ENCODE measurements at regions not wholly inside any gene's neighbourhood (a gene's known extent, or its start where the extent isn't known, plus 50 kb on each side); places are given as distances from the start of the nearest gene placed in this dataset.

GRCh38 chr12:98002887-98003493, 512.4 kb upstream of the TMPO start:
- Histone ChIP-seq H3K4me3 (no peak overlapping the region), H3K36me3 (no peaks in the 10 kb centered on the region), H3K9me3 (peaks cover 0 to 5% (median 0%) of the 10 kb centered on the region in 8 donors), H3K4me1 (no peaks in the 10 kb centered on the region), H3K27ac (no peak overlapping the region), H3K27me3 (replicated peaks in 1 of 7) (no peaks in the 10 kb centered on the region)
- intact Hi-C loops (cut with DNase I; ENCODE audit: low total_unique reads): no loop called here
- TF ChIP-seq POLR2A (IDR thresholded peaks at IDR 0.05) (no peak), CTCF (IDR thresholded peaks at IDR 0.05 in 8 of 11, conservative IDR thresholded peaks at IDR 0.05 in 3 of 11) (peak in 4 of 11 experiments; percentile 15 to 23 (median 20))
- 18 to 22% (median 20%) methylated on average over 9 of the region's 9 CpGs for WGBS, 5 donors
- no peak for DNase-seq

DNA sequence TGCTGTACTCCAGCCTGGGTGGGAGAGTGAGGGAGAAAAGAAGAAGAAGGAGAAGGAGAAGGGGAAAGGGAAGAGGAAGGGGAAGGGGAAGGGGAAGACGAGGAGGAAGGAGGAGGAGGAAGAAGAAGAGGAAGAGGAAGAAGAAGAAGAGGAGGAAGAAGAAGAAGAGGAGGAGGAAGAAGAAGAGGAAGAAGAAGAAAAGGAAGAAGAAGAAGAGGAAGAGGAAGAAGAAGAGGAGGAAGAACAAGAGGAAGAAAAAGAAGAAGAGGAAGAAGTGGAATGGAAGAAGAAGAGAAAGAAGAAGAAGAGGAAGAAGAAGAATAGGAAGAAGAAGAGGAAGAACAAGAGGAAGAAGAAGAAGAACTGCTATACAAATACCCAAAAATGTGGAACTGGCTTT, 507.4 kb upstream of the TMPO start:
- 0 to 57% (median 33%) methylated on average over 1 of the region's 1 CpG for WGBS, 5 donors
- no peaks in the 10 kb centered on the region for H3K27me3 ChIP-seq (replicated peaks in 1 of 7)
- no peak overlapping the region for H3K27ac ChIP-seq
- DNase-seq: no peak
- intact Hi-C loops (cut with DNase I; ENCODE audit: low total_unique reads): no loop called here
- TF ChIP-seq CTCF (IDR thresholded peaks at IDR 0.05 in 8 of 11, conservative IDR thresholded peaks at IDR 0.05 in 3 of 11): no peak
- TF ChIP-seq POLR2A (IDR thresholded peaks at IDR 0.05): no peak
- TF ChIP-seq POLR2AphosphoS5 (IDR thresholded peaks at IDR 0.05): no peak
- H3K4me3 ChIP-seq: no peak overlapping the region
- H3K9me3 ChIP-seq: peaks cover 0 to 9% (median 0%) of the 10 kb centered on the region in 8 donors
- H3K36me3 ChIP-seq: no peaks in the 10 kb centered on the region
- H3K4me1 ChIP-seq: no peaks in the 10 kb centered on the region

DNA sequence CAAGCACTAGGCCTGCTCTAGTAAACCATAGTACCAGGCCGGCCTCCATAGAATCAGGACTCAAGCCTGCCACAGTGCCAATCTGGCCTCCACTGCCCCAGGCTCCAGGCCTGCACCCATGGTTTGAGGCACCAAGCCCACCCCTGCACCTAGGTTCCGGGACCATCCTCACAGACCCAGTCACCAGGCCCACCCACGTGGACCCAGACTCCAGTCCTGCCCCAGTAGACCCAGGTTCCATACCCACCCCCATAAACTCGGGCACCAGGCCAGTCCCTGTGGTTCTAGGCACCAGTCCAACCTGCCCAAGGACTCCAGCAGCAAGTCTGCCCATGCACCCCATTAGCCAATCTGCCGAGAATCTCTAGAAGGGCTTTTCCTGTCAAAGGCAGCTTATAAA, 501.8 kb upstream of the TMPO start:
- no peak overlapping the region for H3K4me3 ChIP-seq

DNA sequence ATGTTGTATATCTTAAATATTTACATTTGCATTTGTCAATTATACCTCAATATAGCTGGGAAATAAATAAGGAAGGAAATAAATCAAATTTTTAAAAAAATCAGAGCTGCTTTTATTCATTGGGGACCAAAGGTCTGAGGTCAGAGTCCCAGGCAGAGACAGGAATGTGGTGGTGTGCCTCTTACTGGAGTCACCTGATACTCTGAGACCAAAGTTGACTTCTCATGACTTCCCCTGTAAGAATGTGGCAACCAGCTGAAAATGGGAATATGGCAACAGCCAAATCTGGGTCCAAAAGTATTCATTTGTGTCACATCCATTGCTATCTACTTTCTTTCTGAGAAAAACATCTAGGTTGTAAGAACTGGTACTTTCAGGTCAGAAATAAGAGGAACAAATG, 496.6 kb upstream of the TMPO start:
- Histone ChIP-seq H3K36me3 (no peaks in the 10 kb centered on the region), H3K27me3 (replicated peaks in 1 of 7) (no peaks in the 10 kb centered on the region), H3K27ac (no peak overlapping the region), H3K4me1 (no peaks in the 10 kb centered on the region), H3K4me3 (no peak overlapping the region), H3K9me3 (peaks cover 0 to 10% (median under 1%) of the 10 kb centered on the region in 8 donors)
- DNase-seq: no peak
- intact Hi-C loops (cut with DNase I; ENCODE audit: low total_unique reads): no loop called here
- TF ChIP-seq CTCF (IDR thresholded peaks at IDR 0.05 in 8 of 11, conservative IDR thresholded peaks at IDR 0.05 in 3 of 11): no peak
- TF ChIP-seq POLR2AphosphoS5 (IDR thresholded peaks at IDR 0.05): no peak
- no peak for TF ChIP-seq POLR2A (IDR thresholded peaks at IDR 0.05)

More for the DNA sequence above, 501.8 kb upstream of the TMPO start:
- H3K4me1 ChIP-seq: no peaks in the 10 kb centered on the region
- no peaks in the 10 kb centered on the region for H3K36me3 ChIP-seq
- peaks cover 0 to 14% (median 3%) of the 10 kb centered on the region in 8 donors for H3K9me3 ChIP-seq
- DNase-seq: no peak
- intact Hi-C loops (cut with DNase I; ENCODE audit: low total_unique reads): no loop called here
- H3K27ac ChIP-seq: no peak overlapping the region
- H3K27me3 ChIP-seq (replicated peaks in 1 of 7): no peaks in the 10 kb centered on the region
- TF ChIP-seq CTCF (IDR thresholded peaks at IDR 0.05 in 8 of 11, conservative IDR thresholded peaks at IDR 0.05 in 3 of 11) (no peak), POLR2A (IDR thresholded peaks at IDR 0.05) (no peak), POLR2AphosphoS5 (IDR thresholded peaks at IDR 0.05) (no peak)
- WGBS, 5 donors: 76 to 89% (median 80%) methylated on average over 5 of the region's 5 CpGs

All from spleen (tissue), 11 donors.